ENCODE measurements at regions not wholly inside any gene's neighbourhood (a gene's known extent, or its start where the extent isn't known, plus 50 kb on each side); places are given as distances from the start of the nearest gene placed in this dataset.

DNA sequence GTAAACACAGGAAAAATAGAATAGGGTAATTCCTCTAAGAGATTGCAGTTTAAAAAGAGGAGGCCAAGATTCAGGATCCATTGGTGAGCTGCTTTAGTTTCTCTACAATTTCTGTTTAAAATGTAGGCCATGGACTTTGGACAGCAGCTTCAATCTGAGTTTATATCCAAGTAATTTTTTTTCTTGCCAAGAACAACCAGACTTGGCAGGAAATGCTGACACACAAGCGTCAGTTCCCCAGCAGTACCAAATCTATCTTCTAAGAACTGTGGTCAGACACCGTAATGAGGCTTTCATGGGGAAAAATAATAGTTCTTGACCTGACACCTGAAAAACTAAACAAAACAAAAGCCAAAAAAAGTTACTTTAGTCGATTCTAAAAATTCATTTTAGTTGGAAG is 528.8 kb downstream of the CSNK1G3 start:
- no peak for TF ChIP-seq EP300 (IDR thresholded peaks at IDR 0.05; ENCODE audit: borderline replicate concordance in 1 of 2, low read depth in 1 of 2, low read length in 1 of 2)
- no peak for TF ChIP-seq REST (IDR thresholded peaks at IDR 0.05; ENCODE audit: low read depth, low read length)
- TF ChIP-seq CTCF (IDR thresholded peaks at IDR 0.05): no peak
- no peak for TF ChIP-seq SIN3A (IDR thresholded peaks at IDR 0.05; ENCODE audit: borderline replicate concordance, low read depth, low read length)
- TF ChIP-seq TCF12 (IDR thresholded peaks at IDR 0.05): no peak
- TF ChIP-seq RFX5 (IDR thresholded peaks at IDR 0.05; ENCODE audit: low read length): no peak
- no peak for TF ChIP-seq USF1 (IDR thresholded peaks at IDR 0.05; ENCODE audit: borderline replicate concordance, low read depth)
- TF ChIP-seq SMC3 (IDR thresholded peaks at IDR 0.05; ENCODE audit: low read depth, low read length): no peak
- TF ChIP-seq POLR2AphosphoS5 (IDR thresholded peaks at IDR 0.05; ENCODE audit: low read depth, low read length): no peak
- TF ChIP-seq, protein P1, sequence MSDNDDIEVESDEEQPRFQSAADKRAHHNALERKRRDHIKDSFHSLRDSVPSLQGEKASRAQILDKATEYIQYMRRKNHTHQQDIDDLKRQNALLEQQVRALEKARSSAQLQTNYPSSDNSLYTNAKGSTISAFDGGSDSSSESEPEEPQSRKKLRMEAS (IDR thresholded peaks at IDR 0.05; ENCODE audit: low read depth): no peak

Data from SK-N-SH (cell line).